NCI-H460 (cell line): ENCODE measurements at regions not wholly inside any gene's neighbourhood (a gene's known extent, or its start where the extent isn't known, plus 50 kb on each side); places are given as distances from the start of the nearest gene placed in this dataset.

ENCODE experiments used
- DNase-seq: peaks from one replicate; pipeline ENCODE4 v3.0.0-alpha.2; 2016; ENCODE audit warnings: low read depth; ENCODE audit errors: extremely low read depth

- no peak for DNase-seq
These were observed 602.4 kb upstream of the CDH18 start for GRCh38 chr5:20590356-20590755.

DNA sequence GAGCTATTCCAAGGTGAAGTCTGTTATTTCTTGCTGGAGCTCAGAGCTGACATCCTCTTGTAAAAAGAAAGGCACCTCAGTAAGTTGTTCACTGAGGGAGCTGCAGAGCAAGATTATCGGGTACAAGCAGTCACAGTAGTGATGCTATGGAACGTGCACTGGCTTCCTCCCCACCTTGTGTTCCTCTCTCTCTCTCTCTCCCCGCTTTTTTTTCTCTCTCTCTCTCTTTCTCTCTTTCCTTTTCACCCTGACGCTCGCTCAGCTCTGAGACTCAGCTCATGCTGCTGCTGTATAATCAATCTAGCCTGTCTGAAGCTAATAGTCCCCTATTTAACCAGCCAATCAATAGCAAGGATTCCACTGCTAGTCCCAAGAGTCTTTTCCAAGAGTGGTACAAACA lies 587.6 kb upstream of the CDH18 start:
- DNase-seq, result no peak

- no peak for DNase-seq
These were observed 586.6 kb upstream of the CDH18 start for GRCh38 chr5:20574576-20574975.

DNA sequence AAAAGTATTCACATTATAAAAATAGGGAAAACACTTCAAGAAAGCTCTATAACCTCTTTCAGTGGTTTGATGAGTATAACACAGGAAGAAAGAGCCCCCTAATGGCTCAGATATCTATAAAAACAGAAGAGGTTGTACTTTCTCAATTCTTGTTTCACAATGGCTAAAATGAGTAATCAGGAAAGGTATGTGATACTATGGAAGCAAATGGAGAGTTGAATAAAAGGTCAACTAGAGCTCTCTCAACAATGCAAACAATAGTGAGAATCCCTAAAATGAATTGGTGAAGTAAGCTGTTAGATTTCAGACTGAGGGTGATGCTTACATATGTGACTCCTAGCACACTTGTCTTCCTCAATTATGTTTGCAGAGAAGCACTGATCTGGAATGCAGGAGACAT lies 584.6 kb upstream of the CDH18 start:
- peak; percentile 72 for DNase-seq

GRCh38 chr5:20570486-20570885 lies 582.5 kb upstream of the CDH18 start:
- DNase-seq, result no peak

GRCh38 chr5:20562544-20562943 lies 574.5 kb upstream of the CDH18 start:
- no peak for DNase-seq

- no peak for DNase-seq
These were observed 571.8 kb upstream of the CDH18 start for GRCh38 chr5:20559845-20560244.

DNA sequence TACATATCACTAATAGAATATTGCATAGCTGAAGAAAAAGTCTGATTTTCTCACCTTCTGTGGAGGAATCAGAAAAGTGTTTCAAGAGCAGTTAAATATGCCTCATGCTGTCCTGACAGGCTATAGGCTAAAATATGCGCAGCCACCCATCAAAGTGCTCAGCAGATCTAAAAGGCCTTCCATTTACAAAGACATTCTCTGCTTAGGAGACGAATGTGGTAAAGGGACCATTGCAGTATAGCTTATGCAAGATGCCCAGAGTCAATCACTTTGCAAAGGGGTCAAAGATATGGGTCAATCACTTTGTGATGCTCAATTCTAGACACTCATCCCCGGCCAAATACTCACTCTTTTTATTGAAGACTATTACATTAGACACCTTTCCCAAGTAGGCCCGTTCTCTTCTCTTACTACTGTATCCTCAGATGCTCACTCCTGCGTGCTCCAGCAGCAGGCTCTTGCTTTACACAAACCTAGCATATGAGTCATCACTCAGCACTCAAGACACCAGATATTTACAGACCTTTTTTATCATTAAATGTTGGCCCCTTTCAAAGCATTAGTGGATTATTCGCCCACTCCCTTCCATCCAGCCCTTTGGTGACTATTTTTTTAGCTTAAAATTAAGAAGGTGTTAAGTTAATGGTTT lies 568.2 kb upstream of the CDH18 start:
- no peak for DNase-seq

- DNase-seq, result no peak
These were observed 567.0 kb upstream of the CDH18 start for GRCh38 chr5:20555034-20555433.

DNA sequence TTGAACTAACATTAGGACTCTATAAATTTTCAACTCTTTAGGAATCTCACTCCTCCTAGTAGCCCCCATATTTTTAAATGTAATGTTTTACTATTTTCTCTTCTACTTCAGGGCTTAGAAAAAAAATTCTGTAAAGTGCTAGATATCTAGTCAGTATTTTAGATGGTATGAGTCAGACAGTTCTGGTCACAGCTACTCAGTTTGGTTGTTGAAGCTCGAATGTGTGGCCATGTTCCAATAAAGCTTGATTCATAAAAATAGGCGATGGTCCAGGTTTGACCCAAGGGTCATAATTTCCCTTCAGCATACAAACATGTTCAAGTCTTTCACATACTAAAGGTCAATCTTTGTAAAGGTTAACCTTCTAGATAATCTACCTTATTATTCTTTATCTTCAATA lies 566.0 kb upstream of the CDH18 start:
- no peak for DNase-seq

- no peak for DNase-seq
These were observed 550.1 kb upstream of the CDH18 start for GRCh38 chr5:20537911-20538703.

- no peak for DNase-seq
These were observed 548.8 kb upstream of the CDH18 start for GRCh38 chr5:20536813-20537212.

DNA sequence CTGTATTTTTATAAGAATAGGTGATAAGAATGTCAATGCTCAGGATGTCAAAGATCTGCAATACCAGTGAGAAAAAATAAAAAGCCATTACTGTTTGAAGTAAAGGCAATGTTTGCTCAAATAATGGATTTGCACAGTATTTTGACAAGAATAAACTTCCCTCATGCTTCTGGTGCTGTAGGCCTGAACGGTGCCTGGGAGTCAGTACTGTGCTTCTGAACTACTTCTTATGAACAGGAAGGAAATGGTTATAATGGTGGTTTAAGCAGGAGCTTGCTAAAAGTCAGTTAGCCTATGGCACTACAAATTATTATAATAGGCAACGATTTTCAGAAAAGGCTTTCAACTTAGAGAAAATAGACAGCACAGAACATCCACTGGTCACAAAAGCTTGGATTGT lies 548.3 kb upstream of the CDH18 start:
- DNase-seq, result no peak

GRCh38 chr5:20528471-20528870 lies 540.5 kb upstream of the CDH18 start:
- DNase-seq, result no peak

DNA sequence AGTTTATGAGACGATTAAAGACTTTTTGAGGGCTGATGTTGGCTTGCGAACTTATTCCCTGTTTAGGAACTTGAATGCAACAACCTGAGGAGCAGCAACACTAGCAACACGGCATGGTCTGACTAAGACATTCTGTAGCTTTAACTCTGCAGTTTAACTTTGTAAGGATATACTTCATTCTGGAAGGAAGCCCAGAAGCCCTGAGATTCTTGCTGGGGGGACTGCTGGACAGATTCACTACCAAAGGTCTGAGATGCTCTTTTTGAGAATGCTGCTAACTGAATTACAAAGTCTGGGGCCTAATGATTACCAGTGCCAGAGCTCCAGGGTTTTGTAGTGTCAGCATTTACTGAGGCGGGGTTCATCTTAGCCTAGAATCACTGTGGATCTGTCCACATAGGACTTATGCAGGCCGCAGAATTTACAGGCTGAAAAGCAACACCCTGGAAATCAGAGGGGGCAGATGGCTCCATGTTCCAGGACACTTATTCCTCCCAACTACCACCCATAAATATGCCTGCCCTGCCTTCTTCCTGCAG lies 537.1 kb upstream of the CDH18 start:
- no peak for DNase-seq

DNA sequence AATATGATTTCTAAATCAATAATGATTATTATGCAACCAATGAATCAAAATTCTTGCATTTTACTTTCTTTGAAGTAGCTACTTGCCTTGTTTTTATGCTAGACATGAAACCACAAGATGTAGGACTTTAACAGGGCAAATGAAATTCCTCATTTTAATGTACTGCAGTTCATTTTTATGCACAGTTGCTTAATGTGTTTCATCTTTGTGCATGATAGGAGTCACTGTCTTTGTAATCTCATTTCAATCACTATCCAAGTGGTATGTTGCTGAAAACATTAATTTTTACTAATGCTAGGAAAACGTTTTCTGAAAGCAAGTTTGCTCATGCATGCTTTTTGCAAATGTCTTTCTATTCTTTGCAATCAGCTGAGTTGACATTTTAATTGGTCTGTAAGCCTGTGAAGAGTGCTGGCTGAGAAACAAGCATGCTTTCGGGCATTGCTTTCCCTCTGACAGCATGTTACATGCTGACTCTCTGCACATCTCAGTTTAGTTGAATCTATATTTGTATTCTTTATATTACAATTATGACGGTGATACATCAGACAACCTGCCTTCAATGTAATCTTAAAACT lies 535.0 kb upstream of the CDH18 start:
- DNase-seq, result no peak

DNA sequence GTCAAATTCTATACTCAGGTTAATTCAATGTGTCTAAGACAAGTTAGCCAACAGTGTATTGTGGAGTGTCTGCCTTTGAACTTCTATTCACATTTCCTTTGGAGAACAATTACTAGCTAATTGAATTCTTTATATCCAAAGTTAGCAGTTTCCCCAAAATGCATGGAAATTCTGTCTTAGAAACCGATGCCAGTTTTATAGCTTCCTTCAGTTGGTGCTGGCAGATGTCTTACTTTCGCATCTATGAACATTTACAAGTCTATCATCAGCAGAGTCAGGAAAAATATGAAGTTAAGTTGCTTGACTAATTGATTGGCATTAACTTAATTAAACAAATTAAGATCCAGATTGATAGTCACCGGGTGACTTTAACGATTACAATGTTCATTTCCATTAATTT lies 527.6 kb upstream of the CDH18 start:
- no peak for DNase-seq

GRCh38 chr5:20514145-20514544 lies 526.1 kb upstream of the CDH18 start:
- no peak for DNase-seq

GRCh38 chr5:20500546-20500945 lies 512.5 kb upstream of the CDH18 start:
- no peak for DNase-seq

DNA sequence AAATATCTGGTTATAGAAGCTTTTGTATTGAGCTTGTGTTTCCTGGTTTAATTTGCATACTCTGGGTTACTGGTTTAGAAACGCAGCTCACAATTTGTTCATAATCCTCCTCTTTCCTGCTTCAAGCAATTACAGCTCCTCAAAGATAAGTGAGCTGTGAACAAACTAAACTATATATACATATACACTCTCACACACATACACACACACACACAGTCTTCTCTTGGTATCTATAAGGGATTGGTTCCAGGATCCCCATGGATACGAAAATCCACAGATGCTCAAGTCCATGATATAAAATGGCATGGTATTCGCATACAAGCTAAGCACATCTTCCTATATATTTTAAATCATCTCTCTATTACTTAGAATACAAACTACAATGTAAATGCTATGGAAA lies 510.9 kb upstream of the CDH18 start:
- no peak for DNase-seq

DNA sequence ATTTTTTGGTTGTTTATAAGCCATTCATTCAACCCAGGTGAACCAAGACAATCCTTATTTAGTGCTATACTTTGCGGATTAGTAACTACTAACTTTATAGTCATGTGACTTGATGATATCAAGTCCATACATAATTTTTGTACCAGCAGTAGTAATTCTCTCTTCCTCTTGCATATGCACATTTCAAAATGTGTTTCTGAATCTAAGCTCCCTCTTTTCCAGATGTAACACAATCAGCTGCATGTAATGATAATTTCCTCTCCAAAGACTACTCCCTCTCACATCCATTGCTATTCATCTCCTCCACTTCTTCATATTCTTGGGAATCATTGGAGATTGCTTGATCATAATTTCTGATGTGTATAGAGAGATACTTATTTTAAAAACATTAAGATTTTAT lies 510.1 kb upstream of the CDH18 start:
- no peak for DNase-seq

GRCh38 chr5:20497356-20497755 lies 509.4 kb upstream of the CDH18 start:
- no peak for DNase-seq
